ENCODE measurements at regions not wholly inside any gene's neighbourhood (a gene's known extent, or its start where the extent isn't known, plus 50 kb on each side); places are given as distances from the start of the nearest gene placed in this dataset.
"Not testable (repeated sequence)": the region's sequence is repeated elsewhere in the genome, so short reads cannot be mapped to it uniquely, and the experiment has no call there.

DNA sequence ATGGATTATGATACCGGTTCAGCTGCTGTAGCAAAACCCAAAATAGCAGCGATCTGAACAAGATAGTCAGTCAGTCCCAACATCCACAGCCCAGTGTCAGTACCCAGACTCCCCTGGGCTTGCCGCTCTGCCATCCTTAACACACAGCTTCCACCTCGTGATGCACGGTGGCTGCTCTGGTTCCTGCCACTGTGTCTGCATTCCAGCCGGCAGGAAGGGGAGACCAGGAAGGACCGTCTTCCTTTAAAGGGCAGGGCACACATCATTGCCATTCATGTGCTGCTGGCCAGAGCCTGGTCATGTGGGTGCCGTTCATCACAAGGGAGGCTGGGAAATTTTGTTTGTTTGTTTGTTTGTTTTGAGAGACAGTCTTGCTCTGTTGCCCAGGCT lies 131.0 kb upstream of the IER5L start:
- DNase-seq (ENCODE audit: extremely low spot score, unreplicated experiment): no peak
- Mint-ChIP-seq H3K9me3 (no peaks in the 10 kb centered on the region), H3K27me3 (no peaks in the 10 kb centered on the region), H3K4me3 (no peak overlapping the region), H3K27ac (no peak overlapping the region), H3K4me1 (ENCODE audit: unreplicated experiment) (peaks cover 14% of the 10 kb centered on the region), H3K36me3 (no peaks in the 10 kb centered on the region)
- TF ChIP-seq, protein P1, sequence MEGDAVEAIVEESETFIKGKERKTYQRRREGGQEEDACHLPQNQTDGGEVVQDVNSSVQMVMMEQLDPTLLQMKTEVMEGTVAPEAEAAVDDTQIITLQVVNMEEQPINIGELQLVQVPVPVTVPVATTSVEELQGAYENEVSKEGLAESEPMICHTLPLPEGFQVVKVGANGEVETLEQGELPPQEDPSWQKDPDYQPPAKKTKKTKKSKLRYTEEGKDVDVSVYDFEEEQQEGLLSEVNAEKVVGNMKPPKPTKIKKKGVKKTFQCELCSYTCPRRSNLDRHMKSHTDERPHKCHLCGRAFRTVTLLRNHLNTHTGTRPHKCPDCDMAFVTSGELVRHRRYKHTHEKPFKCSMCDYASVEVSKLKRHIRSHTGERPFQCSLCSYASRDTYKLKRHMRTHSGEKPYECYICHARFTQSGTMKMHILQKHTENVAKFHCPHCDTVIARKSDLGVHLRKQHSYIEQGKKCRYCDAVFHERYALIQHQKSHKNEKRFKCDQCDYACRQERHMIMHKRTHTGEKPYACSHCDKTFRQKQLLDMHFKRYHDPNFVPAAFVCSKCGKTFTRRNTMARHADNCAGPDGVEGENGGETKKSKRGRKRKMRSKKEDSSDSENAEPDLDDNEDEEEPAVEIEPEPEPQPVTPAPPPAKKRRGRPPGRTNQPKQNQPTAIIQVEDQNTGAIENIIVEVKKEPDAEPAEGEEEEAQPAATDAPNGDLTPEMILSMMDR (conservative IDR thresholded peaks at IDR 0.05): no peak

DNA sequence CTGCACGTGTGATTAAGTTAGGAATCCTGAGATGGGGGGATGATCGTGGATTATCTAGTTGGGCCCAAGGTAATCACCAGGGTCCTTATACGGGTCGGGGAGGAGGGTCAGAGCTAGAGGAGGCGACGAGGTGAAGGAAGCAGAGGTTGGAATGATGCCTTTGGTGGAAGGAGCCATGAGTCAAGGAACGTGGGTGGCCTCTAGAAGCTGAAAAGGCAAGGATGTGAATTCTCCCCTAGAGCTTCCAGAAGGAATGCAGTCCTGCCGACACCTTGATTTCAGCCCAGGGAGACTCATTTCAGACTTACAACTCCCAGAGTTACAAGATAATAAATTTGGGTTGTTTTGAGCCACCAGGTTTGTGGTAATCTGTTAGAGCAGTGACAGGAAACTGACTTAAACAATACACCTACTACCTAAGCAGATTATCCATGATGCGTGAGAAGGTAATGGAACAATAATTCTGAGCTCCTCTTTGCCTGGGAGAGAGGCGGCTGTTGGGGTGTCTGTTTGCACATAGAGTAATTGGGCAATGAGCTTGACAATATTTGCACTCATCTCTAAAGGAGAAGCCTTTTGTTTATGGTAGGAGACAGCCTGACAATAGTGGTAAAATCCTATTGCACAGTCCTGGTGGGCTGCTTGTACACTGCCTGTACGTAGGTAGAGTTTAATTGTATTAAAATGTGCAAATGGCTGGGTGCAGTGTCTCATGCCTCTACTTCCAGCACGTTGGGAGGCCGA lies 129.3 kb upstream of the IER5L start:
- no peak overlapping the region for H3K27ac Mint-ChIP-seq
- peaks cover 11% of the 10 kb centered on the region for H3K4me1 Mint-ChIP-seq (ENCODE audit: unreplicated experiment)
- H3K36me3 Mint-ChIP-seq: no peaks in the 10 kb centered on the region
- H3K9me3 Mint-ChIP-seq: no peaks in the 10 kb centered on the region
- DNase-seq (ENCODE audit: extremely low spot score, unreplicated experiment): peak; percentile 52
- no peak overlapping the region for H3K4me3 Mint-ChIP-seq
- H3K27me3 Mint-ChIP-seq: no peaks in the 10 kb centered on the region
- TF ChIP-seq, protein P1 (conservative IDR thresholded peaks at IDR 0.05): no peak

DNA sequence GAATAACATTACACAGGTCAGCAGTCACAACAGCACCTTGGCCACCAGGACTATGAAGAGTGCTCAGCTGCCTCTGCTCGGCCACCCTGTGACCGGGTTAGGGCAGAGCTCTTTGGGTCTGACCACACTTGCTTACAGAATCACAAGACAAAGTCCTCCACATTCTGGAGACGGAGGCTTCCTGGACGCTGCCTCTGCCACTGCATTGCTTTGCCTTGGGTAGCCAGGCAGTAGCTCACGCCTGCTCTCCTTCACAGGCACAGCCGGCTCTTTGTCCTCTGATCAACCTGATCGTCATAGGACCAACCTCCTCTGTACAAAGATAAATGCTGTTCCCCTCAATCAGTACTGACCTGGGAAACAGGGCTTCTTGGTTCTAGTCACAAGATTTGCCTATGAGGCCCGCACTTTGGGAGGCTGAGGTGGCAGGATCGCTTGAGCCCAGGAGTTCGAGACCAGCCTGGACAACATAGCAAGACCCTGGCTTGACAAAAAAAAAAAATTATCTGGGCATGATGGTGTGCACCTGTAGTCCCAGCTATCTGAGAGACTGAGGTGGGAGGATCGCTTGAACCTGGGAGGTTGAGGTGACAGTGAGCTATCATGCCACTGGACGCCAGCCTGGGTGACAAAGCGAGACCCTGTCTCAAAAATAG lies 128.4 kb upstream of the IER5L start:
- peaks cover 7% of the 10 kb centered on the region for H3K4me1 Mint-ChIP-seq (ENCODE audit: unreplicated experiment)
- TF ChIP-seq, protein P1 (conservative IDR thresholded peaks at IDR 0.05): no peak
- no peak for DNase-seq (ENCODE audit: extremely low spot score, unreplicated experiment)
- H3K27ac Mint-ChIP-seq: no peak overlapping the region
- no peaks in the 10 kb centered on the region for H3K9me3 Mint-ChIP-seq
- no peaks in the 10 kb centered on the region for H3K36me3 Mint-ChIP-seq
- no peak overlapping the region for H3K4me3 Mint-ChIP-seq
- H3K27me3 Mint-ChIP-seq: no peaks in the 10 kb centered on the region

DNA sequence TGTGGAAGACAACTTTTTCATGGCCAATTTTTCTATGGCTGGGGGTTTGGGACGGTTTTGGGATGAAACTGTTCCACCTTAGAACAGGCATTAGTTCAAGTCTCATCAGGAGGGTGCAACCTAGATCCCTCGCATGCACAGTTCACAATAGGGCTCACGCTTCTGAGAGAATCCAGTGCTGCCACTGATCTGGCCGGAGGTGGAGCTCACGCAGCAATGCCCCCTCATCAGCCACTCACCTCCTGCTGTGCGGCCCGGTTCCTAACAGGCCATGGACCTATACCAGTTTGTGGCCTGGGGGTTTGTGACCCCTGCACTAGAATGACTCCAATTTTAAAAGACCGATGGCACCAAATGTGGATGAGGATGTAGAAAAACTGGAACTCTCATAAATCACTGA lies 127.2 kb upstream of the IER5L start:
- Mint-ChIP-seq H3K36me3 (no peaks in the 10 kb centered on the region), H3K27ac (no peak overlapping the region), H3K9me3 (no peaks in the 10 kb centered on the region), H3K27me3 (no peaks in the 10 kb centered on the region), H3K4me1 (ENCODE audit: unreplicated experiment) (peaks cover 7% of the 10 kb centered on the region), H3K4me3 (no peak overlapping the region)
- DNase-seq (ENCODE audit: extremely low spot score, unreplicated experiment): peak; percentile 52
- TF ChIP-seq, protein P1 (conservative IDR thresholded peaks at IDR 0.05): no peak

DNA sequence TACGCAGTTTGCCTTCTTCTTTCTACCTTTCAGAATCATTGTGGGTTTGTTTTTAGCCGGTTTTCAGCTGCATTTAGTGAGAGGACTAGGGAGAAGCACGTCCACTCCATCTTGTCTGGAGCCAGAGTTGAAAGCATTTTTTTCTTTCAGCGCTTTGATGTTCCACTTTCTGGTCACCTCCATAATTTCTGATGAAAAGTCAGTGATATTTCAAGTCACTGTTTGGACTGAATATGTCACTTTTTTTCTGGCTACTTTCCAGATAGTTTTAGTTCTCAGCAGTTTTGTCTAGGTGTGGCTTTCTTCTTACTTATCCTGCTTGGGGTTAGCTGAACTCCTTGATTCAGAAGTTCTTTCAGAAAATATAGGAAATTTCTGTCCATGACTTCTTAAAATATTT lies 123.9 kb upstream of the IER5L start:
- Mint-ChIP-seq H3K27me3 (no peaks in the 10 kb centered on the region), H3K4me3 (no peak overlapping the region), H3K9me3 (no peaks in the 10 kb centered on the region), H3K27ac (no peak overlapping the region), H3K36me3 (no peaks in the 10 kb centered on the region), H3K4me1 (ENCODE audit: unreplicated experiment) (peaks cover 1% of the 10 kb centered on the region)
- no peak for DNase-seq (ENCODE audit: extremely low spot score, unreplicated experiment)
- TF ChIP-seq, protein P1 (conservative IDR thresholded peaks at IDR 0.05): no peak

DNA sequence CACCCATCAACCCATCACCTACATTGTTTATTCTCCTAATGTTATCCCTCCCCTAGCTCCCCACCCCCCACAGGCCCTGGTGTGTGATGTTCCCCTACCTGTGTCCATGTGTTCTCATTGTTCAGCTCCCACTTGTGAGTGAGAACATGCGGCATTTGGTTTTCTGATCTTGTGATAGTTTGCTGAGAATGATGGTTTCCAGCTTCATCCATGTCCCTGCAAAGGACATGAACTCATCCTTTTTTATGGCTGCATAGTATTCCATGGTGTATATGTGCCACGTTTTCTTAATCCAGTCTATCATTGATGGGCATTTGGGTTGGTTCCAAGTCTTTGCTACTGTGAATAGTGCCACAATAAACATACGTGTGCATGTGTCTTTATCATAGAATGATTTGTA lies 118.1 kb upstream of the IER5L start:
- not testable (repeated sequence) for H3K9me3 Mint-ChIP-seq; DNase-seq (ENCODE audit: extremely low spot score, unreplicated experiment); H3K4me3 Mint-ChIP-seq; H3K36me3 Mint-ChIP-seq; H3K27ac Mint-ChIP-seq; H3K27me3 Mint-ChIP-seq; H3K4me1 Mint-ChIP-seq (ENCODE audit: unreplicated experiment)
